Ovary (tissue), 7 donors: ENCODE measurements at regions not wholly inside any gene's neighbourhood (a gene's known extent, or its start where the extent isn't known, plus 50 kb on each side); places are given as distances from the start of the nearest gene placed in this dataset.

Experiments used
- DNase-seq, 5 donors: peaks; one replicate each; pipeline ENCODE4 v3.0.0-alpha.2; 2019 to 2020
- H3K27ac ChIP-seq, 2 donors: fragments of 200-600 bp; one replicate each; pipeline versions ENCODE4 v1.5.1 to v1.8.0; 2019 to 2022
- H3K27me3 ChIP-seq: fragments of 200-600 bp; one replicate; pipeline ENCODE4 v1.8.0; 2022
- H3K36me3 ChIP-seq: fragments of 200-600 bp; sonication (generic); one replicate; pipeline ENCODE4 v1.5.1; 2019
- H3K4me1 ChIP-seq: one replicate; pipeline ENCODE4 v1.8.1; 2013; ENCODE audit warnings: mild to moderate bottlenecking, moderate library complexity; ENCODE audit not compliant: insufficient read depth
- H3K4me3 ChIP-seq: fragments of 200-600 bp; sonication (generic); one replicate; pipeline ENCODE4 v1.5.1; 2017
- H3K9me3 ChIP-seq, 2 donors: fragments of 200-600 bp in 1 of 2; sonication (generic) in 1 of 2; one replicate each; pipeline versions ENCODE4 v1.5.1 to v1.8.1; 2013 to 2019; ENCODE audit warnings: mild to moderate bottlenecking in 1 of 2, moderate library complexity in 1 of 2
- EP300 ChIP-seq: sonication (generic); formaldehyde crosslinking; IDR thresholded peaks from one replicate; pipeline ENCODE4 v1.6.1; 2017; ENCODE audit warnings: antibody characterized with exemption
- POLR2A ChIP-seq: fragments of 450-650 bp; IDR thresholded peaks from one replicate; pipeline ENCODE4 v1.6.1; 2017; ENCODE audit warnings: antibody characterized with exemption, mild to moderate bottlenecking, moderate library complexity
- WGBS, 3 donors: extraction: QIAGEN DNeasy Blood & Tissue Kit in 1 of 3; methylation state at CpG; one replicate each; pipeline versions ENCODE4 v1.1.5 to v1.1.7; 2013 to 2017; 5-methylcytosine and 5-hydroxymethylcytosine counted together
- intact Hi-C, 4 donors: fragments of 100-400 bp; cut with DNase I; formaldehyde crosslinking; loops; one replicate each; pipeline versions ENCODE4 v1.11.0 to v1.15.1; 2022 to 2023
- TF ChIP-seq, protein P1 (sequence below), 3 donors: fragments of 450-650 bp in 2 of 3; fragments of 200-600 bp in 1 of 3; IDR thresholded peaks; one replicate each; pipeline versions ENCODE4 v1.5.1 to v1.8.0; 2016 to 2022; ENCODE audit warnings: antibody characterized with exemption in 3 of 3, mild to moderate bottlenecking in 1 of 3
- donor health status: DM: no; HTN: no; CAD: no; lungs with moderate emphysema.
- donor health status: DM: no; HTN: no; CAD: no.
- donor health status: Bipolar disorder and iron deficiency.
- donor health status: DM: no; HTN: no; CAD: no.
- donor health status: DM: yes; HTN: yes; CAD: no.

DNA sequence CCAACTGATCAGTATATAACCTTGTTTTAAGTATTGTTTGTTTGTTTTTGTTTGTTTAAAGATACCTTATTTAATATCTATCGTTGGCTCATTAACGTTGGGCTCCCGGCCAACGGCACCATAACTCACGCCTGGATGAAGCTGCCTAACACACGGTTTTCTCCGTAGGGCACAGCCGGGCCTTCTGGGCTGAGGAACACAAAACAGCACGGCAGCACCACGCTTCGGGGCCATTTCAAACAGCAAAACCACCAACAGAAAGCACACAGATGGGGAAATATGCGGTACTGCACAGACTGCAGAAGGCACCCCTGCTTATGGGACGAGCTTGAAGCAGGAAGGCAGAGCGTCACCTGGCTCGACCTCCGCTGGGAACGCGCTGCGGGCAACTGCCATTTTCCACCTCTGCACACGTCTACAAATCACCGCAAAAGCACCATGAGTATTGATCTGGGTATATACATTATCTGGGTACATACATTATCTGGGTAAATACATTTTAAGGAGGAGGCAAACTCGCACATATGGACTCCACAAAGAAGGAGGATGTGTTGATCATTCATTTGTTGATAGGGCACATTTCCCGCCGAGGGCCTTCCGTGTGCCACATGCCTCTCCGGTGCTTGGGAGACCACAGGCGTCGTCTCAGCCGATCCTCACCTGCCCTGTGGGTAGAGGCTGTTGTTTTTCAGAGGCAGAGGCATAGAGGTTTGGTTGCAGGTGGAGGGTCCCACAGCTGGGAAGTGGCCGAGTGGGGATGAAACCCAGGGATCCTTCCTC, 123.7 kb upstream of the ATP2B2 start:
- no peak for TF ChIP-seq EP300
- intact Hi-C loops = no loop called here
- no peak for DNase-seq

DNA sequence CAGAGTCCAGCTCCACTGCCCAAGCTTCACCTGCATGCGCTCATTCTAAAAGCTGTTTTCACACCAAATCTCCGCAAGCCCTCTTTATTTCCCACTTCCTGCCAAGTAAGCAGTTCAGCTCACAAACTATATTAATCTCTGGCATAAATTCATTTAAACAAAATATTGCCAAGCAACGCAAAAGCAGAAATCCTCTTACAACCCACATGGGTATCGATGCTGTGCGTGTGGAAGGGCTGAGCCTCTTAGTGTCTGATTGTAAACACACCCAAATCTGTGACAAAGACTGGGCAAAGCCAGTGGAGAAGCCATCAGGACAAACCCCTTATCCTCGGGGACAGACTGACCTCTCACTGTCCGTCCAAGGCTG, 124.3 kb upstream of the ATP2B2 start:
- Histone ChIP-seq H3K27me3 (no peaks in the 10 kb centered on the region), H3K9me3 (no peaks in the 10 kb centered on the region), H3K27ac (no peak overlapping the region), H3K4me1 (no peaks in the 10 kb centered on the region), H3K4me3 (no peak overlapping the region), H3K36me3 (no peaks in the 10 kb centered on the region)
- 14 to 63% (median 19%) methylated on average over 7 of the region's 7 CpGs for WGBS, 3 donors
- TF ChIP-seq POLR2A (no peak), EP300 (no peak)
- TF ChIP-seq, protein P1, sequence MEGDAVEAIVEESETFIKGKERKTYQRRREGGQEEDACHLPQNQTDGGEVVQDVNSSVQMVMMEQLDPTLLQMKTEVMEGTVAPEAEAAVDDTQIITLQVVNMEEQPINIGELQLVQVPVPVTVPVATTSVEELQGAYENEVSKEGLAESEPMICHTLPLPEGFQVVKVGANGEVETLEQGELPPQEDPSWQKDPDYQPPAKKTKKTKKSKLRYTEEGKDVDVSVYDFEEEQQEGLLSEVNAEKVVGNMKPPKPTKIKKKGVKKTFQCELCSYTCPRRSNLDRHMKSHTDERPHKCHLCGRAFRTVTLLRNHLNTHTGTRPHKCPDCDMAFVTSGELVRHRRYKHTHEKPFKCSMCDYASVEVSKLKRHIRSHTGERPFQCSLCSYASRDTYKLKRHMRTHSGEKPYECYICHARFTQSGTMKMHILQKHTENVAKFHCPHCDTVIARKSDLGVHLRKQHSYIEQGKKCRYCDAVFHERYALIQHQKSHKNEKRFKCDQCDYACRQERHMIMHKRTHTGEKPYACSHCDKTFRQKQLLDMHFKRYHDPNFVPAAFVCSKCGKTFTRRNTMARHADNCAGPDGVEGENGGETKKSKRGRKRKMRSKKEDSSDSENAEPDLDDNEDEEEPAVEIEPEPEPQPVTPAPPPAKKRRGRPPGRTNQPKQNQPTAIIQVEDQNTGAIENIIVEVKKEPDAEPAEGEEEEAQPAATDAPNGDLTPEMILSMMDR (IDR thresholded peaks at IDR 0.05) = no peak
- intact Hi-C loops = no loop called here
- no peak for DNase-seq

More for the DNA sequence above, 123.7 kb upstream of the ATP2B2 start:
- WGBS, 3 donors = 74 to 78% (median 78%) methylated on average over 30 of the region's 30 CpGs
- Histone ChIP-seq H3K9me3 (no peaks in the 10 kb centered on the region), H3K36me3 (no peaks in the 10 kb centered on the region), H3K4me3 (no peak overlapping the region), H3K4me1 (no peaks in the 10 kb centered on the region), H3K27me3 (no peaks in the 10 kb centered on the region), H3K27ac (no peak overlapping the region)

DNA sequence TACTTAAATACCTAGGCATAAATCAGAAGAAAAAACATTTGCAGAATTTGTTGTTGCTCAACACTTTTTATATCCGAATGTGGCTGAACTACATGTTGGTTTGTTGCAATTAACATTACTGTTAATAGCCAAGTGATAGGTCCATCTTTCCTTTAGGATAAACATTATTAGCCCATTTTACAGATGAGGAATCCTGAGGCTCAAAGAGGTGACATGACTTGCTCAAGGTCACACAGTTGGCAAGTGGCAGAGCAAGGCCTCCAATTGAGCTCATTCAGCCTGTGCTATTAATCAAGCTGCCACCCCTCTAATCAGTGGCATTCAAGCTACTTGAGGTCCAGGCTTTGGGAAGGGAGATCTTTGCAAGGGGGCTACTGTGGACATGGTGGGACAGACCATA, 125.8 kb upstream of the ATP2B2 start:
- no peak overlapping the region for H3K4me3 ChIP-seq
- TF ChIP-seq POLR2A = no peak
- TF ChIP-seq, protein P1 (IDR thresholded peaks at IDR 0.05) = no peak
- TF ChIP-seq EP300 = no peak
- no peak for DNase-seq
- 73 to 91% (median 81%) methylated on average over 1 of the region's 1 CpG for WGBS, 3 donors
- H3K27me3 ChIP-seq = no peaks in the 10 kb centered on the region
- H3K9me3 ChIP-seq = no peaks in the 10 kb centered on the region
- H3K4me1 ChIP-seq = no peaks in the 10 kb centered on the region
- H3K36me3 ChIP-seq = no peaks in the 10 kb centered on the region
- intact Hi-C loops = no loop called here
- no peak overlapping the region for H3K27ac ChIP-seq

DNA sequence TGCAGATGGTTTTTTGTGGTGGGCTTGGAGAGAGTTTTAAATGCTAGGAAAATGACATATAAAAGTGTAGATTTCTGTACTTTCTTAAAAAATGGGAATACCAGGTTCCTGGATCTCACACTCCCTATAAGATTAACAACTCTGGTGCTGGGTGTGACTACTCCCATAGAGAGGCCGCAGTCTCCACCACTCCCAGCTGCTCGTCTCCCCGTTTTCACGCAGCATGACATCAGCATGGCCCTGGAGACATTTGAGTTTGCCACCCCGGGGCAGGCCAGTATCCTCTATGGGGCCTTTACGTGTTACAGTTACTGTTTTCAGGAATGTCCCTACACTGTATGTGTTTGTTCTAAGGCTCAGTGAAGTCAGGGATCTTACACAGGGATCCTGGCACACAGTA, 126.7 kb upstream of the ATP2B2 start:
- intact Hi-C loops = no loop called here
- TF ChIP-seq POLR2A (no peak), EP300 (no peak)
- TF ChIP-seq, protein P1 (IDR thresholded peaks at IDR 0.05) = no peak
- H3K27me3 ChIP-seq = no peaks in the 10 kb centered on the region
- no peaks in the 10 kb centered on the region for H3K36me3 ChIP-seq
- no peak overlapping the region for H3K4me3 ChIP-seq
- H3K9me3 ChIP-seq = no peaks in the 10 kb centered on the region
- WGBS, 3 donors = 81 to 86% (median 85%) methylated on average over 6 of the region's 6 CpGs
- H3K27ac ChIP-seq = no peak overlapping the region
- H3K4me1 ChIP-seq = no peaks in the 10 kb centered on the region
- DNase-seq = no peak

DNA sequence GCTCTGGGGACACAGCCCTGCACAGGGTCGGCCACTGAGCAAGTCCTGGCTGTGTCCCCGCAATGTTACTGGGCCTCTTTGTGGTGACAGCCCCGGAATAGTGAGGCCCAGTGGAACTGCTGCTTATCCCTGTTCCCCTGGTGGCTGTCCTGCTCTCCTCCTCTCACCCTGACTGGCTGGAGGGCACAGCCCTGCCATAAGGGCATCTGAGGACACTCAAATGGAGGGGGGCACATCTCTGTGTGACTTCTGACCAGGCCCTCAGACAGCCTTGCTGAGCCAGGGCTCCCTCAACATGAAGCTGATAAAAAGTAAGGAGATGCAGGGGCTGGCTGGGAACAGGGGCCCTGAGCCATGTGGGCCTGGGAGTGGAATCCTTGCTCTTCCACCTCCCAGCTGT, 127.4 kb upstream of the ATP2B2 start:
- H3K9me3 ChIP-seq = no peaks in the 10 kb centered on the region
- no peaks in the 10 kb centered on the region for H3K4me1 ChIP-seq
- 70 to 87% (median 85%) methylated on average over 3 of the region's 3 CpGs for WGBS, 3 donors

More for the DNA sequence above, 127.4 kb upstream of the ATP2B2 start:
- Histone ChIP-seq H3K27me3 (no peaks in the 10 kb centered on the region), H3K4me3 (no peak overlapping the region), H3K27ac (no peak overlapping the region), H3K36me3 (no peaks in the 10 kb centered on the region)
- no peak for DNase-seq
- TF ChIP-seq POLR2A = no peak
- TF ChIP-seq, protein P1 (IDR thresholded peaks at IDR 0.05) = no peak
- TF ChIP-seq EP300 = no peak
- intact Hi-C loops = no loop called here
